ENCODE measurements at regions not wholly inside any gene's neighbourhood (a gene's known extent, or its start where the extent isn't known, plus 50 kb on each side); places are given as distances from the start of the nearest gene placed in this dataset.

GRCh38 chr1:88462488-88463261 lies 221.4 kb upstream of the PKN2 start:
- no peak for TF ChIP-seq EZH2phosphoT487 (IDR thresholded peaks at IDR 0.05; ENCODE audit: borderline replicate concordance, low read depth, low read length)
- TF ChIP-seq, protein P1, sequence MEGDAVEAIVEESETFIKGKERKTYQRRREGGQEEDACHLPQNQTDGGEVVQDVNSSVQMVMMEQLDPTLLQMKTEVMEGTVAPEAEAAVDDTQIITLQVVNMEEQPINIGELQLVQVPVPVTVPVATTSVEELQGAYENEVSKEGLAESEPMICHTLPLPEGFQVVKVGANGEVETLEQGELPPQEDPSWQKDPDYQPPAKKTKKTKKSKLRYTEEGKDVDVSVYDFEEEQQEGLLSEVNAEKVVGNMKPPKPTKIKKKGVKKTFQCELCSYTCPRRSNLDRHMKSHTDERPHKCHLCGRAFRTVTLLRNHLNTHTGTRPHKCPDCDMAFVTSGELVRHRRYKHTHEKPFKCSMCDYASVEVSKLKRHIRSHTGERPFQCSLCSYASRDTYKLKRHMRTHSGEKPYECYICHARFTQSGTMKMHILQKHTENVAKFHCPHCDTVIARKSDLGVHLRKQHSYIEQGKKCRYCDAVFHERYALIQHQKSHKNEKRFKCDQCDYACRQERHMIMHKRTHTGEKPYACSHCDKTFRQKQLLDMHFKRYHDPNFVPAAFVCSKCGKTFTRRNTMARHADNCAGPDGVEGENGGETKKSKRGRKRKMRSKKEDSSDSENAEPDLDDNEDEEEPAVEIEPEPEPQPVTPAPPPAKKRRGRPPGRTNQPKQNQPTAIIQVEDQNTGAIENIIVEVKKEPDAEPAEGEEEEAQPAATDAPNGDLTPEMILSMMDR (conservative IDR thresholded peaks at IDR 0.05; ENCODE audit: low read length), result no peak

All from OCI-LY7 (cell line).